ENCODE measurements at regions not wholly inside any gene's neighbourhood (a gene's known extent, or its start where the extent isn't known, plus 50 kb on each side); places are given as distances from the start of the nearest gene placed in this dataset.

DNA sequence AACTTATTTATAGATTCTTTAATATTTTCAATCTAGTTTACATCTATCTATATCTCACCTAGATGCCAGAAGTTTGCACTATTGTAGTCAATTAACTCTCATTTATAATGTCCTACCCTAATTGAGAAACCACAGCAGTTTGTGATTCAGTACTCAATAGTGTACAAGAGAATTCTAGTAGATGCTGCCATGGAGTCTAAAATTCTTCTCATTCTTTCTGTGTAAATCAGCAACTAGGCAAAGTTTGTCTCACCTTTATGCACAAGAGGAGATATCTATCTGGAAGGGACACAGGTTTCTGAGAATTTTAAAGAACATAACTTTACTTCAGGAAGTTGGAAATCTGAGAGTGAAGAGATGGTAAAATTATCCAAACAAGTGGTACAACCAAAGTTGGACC is 173.0 kb upstream of the FBXL7 start:
- TF ChIP-seq, protein P1, sequence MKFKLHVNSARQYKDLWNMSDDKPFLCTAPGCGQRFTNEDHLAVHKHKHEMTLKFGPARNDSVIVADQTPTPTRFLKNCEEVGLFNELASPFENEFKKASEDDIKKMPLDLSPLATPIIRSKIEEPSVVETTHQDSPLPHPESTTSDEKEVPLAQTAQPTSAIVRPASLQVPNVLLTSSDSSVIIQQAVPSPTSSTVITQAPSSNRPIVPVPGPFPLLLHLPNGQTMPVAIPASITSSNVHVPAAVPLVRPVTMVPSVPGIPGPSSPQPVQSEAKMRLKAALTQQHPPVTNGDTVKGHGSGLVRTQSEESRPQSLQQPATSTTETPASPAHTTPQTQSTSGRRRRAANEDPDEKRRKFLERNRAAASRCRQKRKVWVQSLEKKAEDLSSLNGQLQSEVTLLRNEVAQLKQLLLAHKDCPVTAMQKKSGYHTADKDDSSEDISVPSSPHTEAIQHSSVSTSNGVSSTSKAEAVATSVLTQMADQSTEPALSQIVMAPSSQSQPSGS (IDR thresholded peaks at IDR 0.05; ENCODE audit: low read length) = no peak
- TF ChIP-seq RAD21 (IDR thresholded peaks at IDR 0.05; ENCODE audit: insufficient read depth, low read depth, low read length) (no peak), WRNIP1 (IDR thresholded peaks at IDR 0.05; ENCODE audit: borderline replicate concordance, low read depth, low read length) (no peak), MTA3 (IDR thresholded peaks at IDR 0.05; ENCODE audit: borderline replicate concordance, low read length) (no peak), EZH2 (IDR thresholded peaks at IDR 0.05; ENCODE audit: borderline replicate concordance, control insufficient read depth, low read depth, low read length) (no peak)
